HepG2 (cell line): ENCODE measurements at regions not wholly inside any gene's neighbourhood (a gene's known extent, or its start where the extent isn't known, plus 50 kb on each side); places are given as distances from the start of the nearest gene placed in this dataset.

ENCODE experiments used
- ATAC-seq: fragments of 200-7000 bp; cut with Tn5 transposase; 3 replicates; pipeline ENCODE4 v1.9.1; 2020; ENCODE audit warnings: mild to moderate bottlenecking, moderate library complexity
- BruUV-seq: library from RNA; stranded (reverse); fragments of 400-500 nt; replicated peaks from 2 replicates; lab custom pipeline; 2021; lab: Mats Ljungman, UMichigan
- CTCF ChIA-PET: fragments of 300-600 bp; formaldehyde crosslinking; extraction: SDS; loops from one replicate; lab custom pipeline; 2021; ENCODE audit warnings: low total read pairs, inconsistent platforms, low intra/inter-chr PET ratio; lab: Yijun Ruan, JAX
- POLR2A ChIA-PET: fragments of 350-600 bp; sonication (Branson Sonifier 250); formaldehyde crosslinking; loops from one replicate; lab custom pipeline; 2020; ENCODE audit warnings: antibody characterized with exemption, inconsistent platforms; lab: Yijun Ruan, JAX
- DNase-seq: peaks from one replicate; pipeline ENCODE4 v3.0.0-alpha.2; 2015; ENCODE audit warnings: low spot score
- FAIRE-seq: peaks from 3 replicates; lab custom pipeline; 2011; peaks lifted over from hg19 to GRCh38; lab: Jason Lieb, UNC
- H2AFZ ChIP-seq: one replicate; pipeline ENCODE4 v1.6.1; 2011; ENCODE audit warnings: low read length, inconsistent platforms
- H3K27ac ChIP-seq: fragments of 300-600 bp; 3 replicates; pipeline ENCODE4 v1.8.0; 2011; ENCODE audit warnings: mixed run types, mild to moderate bottlenecking, mixed read lengths, low read length, inconsistent platforms; ENCODE audit not compliant: insufficient read depth; ENCODE audit errors: extremely low read length
- H3K27me3 ChIP-seq, 2 experiments: fragments of 200-600 bp in 1 of 2; 2 replicates in 1 of 2; 3 replicates in 1 of 2; pipeline versions ENCODE4 v1.6.0 to v1.8.0; 2011; ENCODE audit warnings: low read length in 2 of 2, mild to moderate bottlenecking in 2 of 2, moderate library complexity in 2 of 2, inconsistent platforms in 1 of 2; ENCODE audit not compliant: insufficient read depth in 2 of 2, control insufficient read depth in 1 of 2
- H3K36me3 ChIP-seq, 2 experiments: fragments of 200-600 bp in 1 of 2; replicated peaks in 1 of 2; 2 replicates in 1 of 2; 3 replicates in 1 of 2; pipeline versions ENCODE4 v1.5.1 to v1.8.0; 2011; ENCODE audit warnings: low read length in 2 of 2, inconsistent platforms in 1 of 2; ENCODE audit not compliant: insufficient read depth in 2 of 2, control insufficient read depth in 1 of 2
- H3K4me1 ChIP-seq: 2 replicates; pipeline ENCODE4 v1.5.1; 2012; ENCODE audit warnings: low read length, inconsistent platforms; ENCODE audit not compliant: insufficient read depth
- H3K4me2 ChIP-seq: 2 replicates; pipeline ENCODE4 v1.6.0; 2011; ENCODE audit warnings: low read depth, low read length, inconsistent platforms
- H3K4me3 ChIP-seq, 3 experiments: fragments of 200-600 bp in 1 of 3; sonication (generic), shearing (Covaris generic) in 1 of 3; replicated peaks in 1 of 3; 2 replicates each; pipeline ENCODE4 v1.5.1; 2011 to 2016; ENCODE audit warnings: low read length in 3 of 3, inconsistent platforms in 2 of 3, low read depth in 2 of 3, mild to moderate bottlenecking in 2 of 3, control low read depth in 1 of 3, mixed read lengths in 1 of 3; ENCODE audit not compliant: insufficient read depth in 1 of 3
- H3K79me2 ChIP-seq: one replicate; pipeline ENCODE4 v1.6.1; 2011; ENCODE audit warnings: low read length, inconsistent platforms; ENCODE audit not compliant: insufficient read depth
- H3K9ac ChIP-seq: 2 replicates; pipeline ENCODE4 v1.6.0; 2011; ENCODE audit warnings: mild to moderate bottlenecking, low read depth, low read length, inconsistent platforms; ENCODE audit not compliant: insufficient read depth
- H3K9me3 ChIP-seq: 2 replicates; pipeline ENCODE4 v1.5.1; 2012; ENCODE audit warnings: mild to moderate bottlenecking, low read length
- H4K20me1 ChIP-seq: 2 replicates; pipeline ENCODE4 v1.6.0; 2011; ENCODE audit warnings: inconsistent platforms, mild to moderate bottlenecking, low read length, moderate library complexity; ENCODE audit not compliant: insufficient read depth
- AGO1 ChIP-seq: fragments of 200-400 bp; formaldehyde crosslinking; IDR thresholded peaks from 2 replicates; pipeline ENCODE4 v1.6.1; 2017; ENCODE audit warnings: mild to moderate bottlenecking, low read depth, low read length, moderate library complexity; ENCODE audit not compliant: poor library complexity, severe bottlenecking
- BATF2 ChIP-seq: sonication (generic); formaldehyde crosslinking; IDR thresholded peaks from 2 replicates; pipeline ENCODE4 v1.8.0; 2022; ENCODE audit warnings: mild to moderate bottlenecking, missing genetic modification reagents, moderate library complexity
- HNF4A ChIP-seq: sonication (generic); formaldehyde crosslinking; IDR thresholded peaks from 2 replicates; pipeline ENCODE4 v1.4.0; 2020; ENCODE audit warnings: missing genetic modification reagents
- MIER3 ChIP-seq: IDR thresholded peaks from 2 replicates; pipeline ENCODE4 v1.6.1; 2016; ENCODE audit warnings: missing compliant biosample characterization, borderline replicate concordance
- MXD1 ChIP-seq: sonication (generic); formaldehyde crosslinking; IDR thresholded peaks from 2 replicates; pipeline ENCODE4 v1.4.0; 2020; ENCODE audit warnings: mild to moderate bottlenecking, missing genetic modification reagents
- MYPOP ChIP-seq: sonication (generic); formaldehyde crosslinking; IDR thresholded peaks from 2 replicates; pipeline ENCODE4 v1.8.1; 2023; ENCODE audit warnings: mild to moderate bottlenecking, moderate library complexity, missing genetic modification reagents
- NPAS2 ChIP-seq: sonication (generic); formaldehyde crosslinking; IDR thresholded peaks from 2 replicates; pipeline ENCODE4 v1.8.0; 2022; ENCODE audit warnings: mild to moderate bottlenecking, missing genetic modification reagents, borderline replicate concordance
- ZNF207 ChIP-seq: fragments of 450-650 bp; IDR thresholded peaks from 2 replicates; pipeline ENCODE4 v1.6.1; 2016; ENCODE audit warnings: antibody characterized with exemption, borderline replicate concordance
- ZNF7 ChIP-seq: IDR thresholded peaks from 2 replicates; pipeline ENCODE4 v1.6.1; 2016; ENCODE audit warnings: missing biosample characterization, missing genetic modification reagents
- WGBS: methylation state at CpG from one replicate; pipeline ENCODE4 v1.1.6; 2017; ENCODE audit warnings: low lambda C conversion rate; 5-methylcytosine and 5-hydroxymethylcytosine counted together
- in situ Hi-C: cut with HindIII; loops from 2 replicates; pipeline ENCODE4 v1.10.0; 2017; ENCODE audit warnings: low pct_unique_long_range_greater_than_20kb; ENCODE audit not compliant: extremely low pct_ligation_motif_present
- intact Hi-C: fragments of 100-400 bp; cut with micrococcal nuclease; formaldehyde crosslinking; loops from one replicate; pipeline ENCODE4 v1.10.0; 2022; ENCODE audit not compliant: unreplicated experiment

- ChIA-PET POLR2A (no interaction called here), CTCF (no interaction called here)
- no peaks in the 10 kb centered on the region for H3K27me3 ChIP-seq
- ATAC-seq (no peak), FAIRE-seq (no peak), DNase-seq (no peak)
- H3K4me1 ChIP-seq: no peaks in the 10 kb centered on the region
- no peak overlapping the region for H3K4me3 ChIP-seq
- no TSS peak for BruUV-seq
- in situ Hi-C loops: no loop called here
- no peaks in the 10 kb centered on the region for H3K36me3 ChIP-seq
- H3K9me3 ChIP-seq: 0 out of 2 replicates have a peak, but pooled peaks cover 3% of the 10 kb centered on the region
- TF ChIP-seq BATF2: no peak
- no peak for TF ChIP-seq ZNF207
- no peak for TF ChIP-seq NPAS2
- no peak for TF ChIP-seq HNF4A (CRISPR knock-in tag)
- TF ChIP-seq ZNF7 (CRISPR knock-in tag): no peak
- no peak for TF ChIP-seq AGO1
- no peak for TF ChIP-seq MIER3 (CRISPR knock-in tag)
- TF ChIP-seq MXD1 (CRISPR knock-in tag): no peak
- no peak for TF ChIP-seq MYPOP (CRISPR knock-in tag)
- H4K20me1 ChIP-seq: no peaks in the 10 kb centered on the region
- H3K9ac ChIP-seq: no peak overlapping the region
- no peaks in the 10 kb centered on the region for H3K79me2 ChIP-seq
- no peak overlapping the region for H3K4me2 ChIP-seq
- WGBS: 1% methylated on average over 5 of the region's 5 CpGs
- no peak overlapping the region for H2AFZ ChIP-seq
- intact Hi-C loops: no loop called here
- H3K27ac ChIP-seq: no peak overlapping the region
Observed at GRCh38 chr3:191531434-191531972, 70.5 kb downstream of the PYDC2 start.
